Brain microvascular endothelial cell (primary cell): ENCODE measurements at regions not wholly inside any gene's neighbourhood (a gene's known extent, or its start where the extent isn't known, plus 50 kb on each side); places are given as distances from the start of the nearest gene placed in this dataset.

Source experiments
- DNase-seq: peaks from one replicate; pipeline ENCODE4 v3.0.0-alpha.2; 2020
- H3K27ac ChIP-seq: fragments of 250-450 bp; sonication (Bioruptor Pico); 2 replicates; pipeline ENCODE4 v1.5.1; 2020; ENCODE audit warnings: mild to moderate bottlenecking, moderate library complexity
- H3K27me3 ChIP-seq: fragments of 250-450 bp; sonication (Bioruptor Pico); replicated peaks from 2 replicates; pipeline ENCODE4 v1.5.1; 2020; ENCODE audit warnings: mild to moderate bottlenecking
- H3K36me3 ChIP-seq: fragments of 250-450 bp; sonication (Bioruptor Pico); replicated peaks from 2 replicates; pipeline ENCODE4 v1.5.1; 2020; ENCODE audit warnings: mild to moderate bottlenecking
- H3K4me3 ChIP-seq: 2 replicates; pipeline ENCODE4 v1.5.1; 2011; ENCODE audit warnings: low read depth, mild to moderate bottlenecking, control low read depth, low read length, moderate library complexity
- CTCF ChIP-seq: IDR thresholded peaks from 2 replicates; pipeline ENCODE4 v1.5.1; 2011; ENCODE audit warnings: low read depth, mild to moderate bottlenecking, moderate library complexity, low read length, control low read depth, inconsistent platforms; ENCODE audit errors: missing control alignments
- in situ Hi-C: cut with HindIII; loops from 2 replicates; pipeline ENCODE4 v1.10.0; 2017; ENCODE audit warnings: low sequenced_read_pairs, low pct_ligation_motif_present

- Histone ChIP-seq H3K36me3 (no peaks in the 10 kb centered on the region), H3K4me3 (no peak overlapping the region), H3K27ac (no peak overlapping the region), H3K27me3 (no peaks in the 10 kb centered on the region)
- TF ChIP-seq CTCF, result no peak
- in situ Hi-C loops, result no loop called here
- DNase-seq, result no peak
Measured at GRCh38 chr5:116695681-116696080, 121.1 kb upstream of the SEMA6A start.

DNA sequence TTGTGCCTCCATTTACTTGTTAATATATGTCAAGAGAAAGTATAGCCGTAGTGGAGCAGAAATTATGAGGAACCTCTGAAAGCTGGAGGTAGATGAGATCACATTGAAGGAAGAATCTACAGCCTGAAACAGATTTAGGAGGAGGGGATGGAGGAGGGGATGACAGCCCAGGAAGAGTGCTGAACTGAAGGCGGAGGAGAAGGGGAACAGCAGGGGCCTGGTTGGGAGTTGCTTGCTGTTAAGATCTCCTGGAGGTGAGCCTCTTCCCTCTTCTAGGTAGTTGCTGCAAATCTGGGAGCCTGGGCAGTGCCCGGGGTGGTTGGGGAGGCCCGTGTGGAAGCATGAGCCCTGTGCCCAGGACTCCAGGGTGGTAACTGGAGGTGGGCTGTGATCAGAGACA lies 111.8 kb upstream of the SEMA6A start:
- TF ChIP-seq CTCF, result no peak
- Histone ChIP-seq H3K36me3 (no peaks in the 10 kb centered on the region), H3K27me3 (no peaks in the 10 kb centered on the region), H3K27ac (no peak overlapping the region), H3K4me3 (no peak overlapping the region)
- DNase-seq, result no peak
- in situ Hi-C loops, result no loop called here

DNA sequence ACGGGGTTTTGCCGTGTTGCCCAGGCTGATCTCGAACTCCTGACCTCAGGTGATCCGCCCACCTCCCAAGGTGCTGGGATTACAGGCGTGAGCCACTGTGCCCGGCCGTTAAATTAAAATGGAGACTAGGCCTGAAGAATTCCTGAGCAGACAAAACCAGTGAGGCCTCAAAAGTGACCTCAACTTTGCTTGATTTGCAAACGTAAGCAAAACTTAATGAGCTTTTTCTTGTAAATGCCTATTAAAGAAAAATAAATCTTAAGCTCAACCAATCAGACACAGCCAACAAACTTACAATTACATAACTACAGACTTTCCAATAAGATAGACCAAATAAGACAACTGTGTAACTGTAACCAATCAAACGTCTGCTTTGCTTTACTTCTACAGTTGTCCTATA lies 111.3 kb upstream of the SEMA6A start:
- TF ChIP-seq CTCF, result no peak
- in situ Hi-C loops, result no loop called here
- Histone ChIP-seq H3K27ac (no peak overlapping the region), H3K27me3 (no peaks in the 10 kb centered on the region), H3K36me3 (no peaks in the 10 kb centered on the region), H3K4me3 (no peak overlapping the region)
- no peak for DNase-seq

DNA sequence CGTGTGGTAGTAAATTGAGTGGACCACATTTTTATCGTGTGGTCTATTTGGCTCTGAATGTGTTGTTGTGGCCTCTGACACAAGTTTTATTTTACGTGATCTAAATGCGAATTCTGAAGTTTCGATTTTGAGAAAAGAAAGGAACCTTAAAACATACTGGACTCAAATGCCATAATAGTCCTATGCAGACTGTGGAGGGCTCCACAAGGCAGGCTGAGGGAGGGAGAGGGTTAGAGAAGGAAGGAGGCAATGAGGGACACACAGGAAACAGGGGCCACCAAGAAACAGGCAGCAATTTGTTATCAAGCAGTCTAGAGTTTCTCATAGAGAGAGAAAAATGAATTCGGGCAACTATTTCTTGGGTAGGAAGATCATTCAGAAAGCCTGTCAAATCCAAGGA lies 110.4 kb upstream of the SEMA6A start:
- Histone ChIP-seq H3K4me3 (no peak overlapping the region), H3K36me3 (no peaks in the 10 kb centered on the region), H3K27me3 (no peaks in the 10 kb centered on the region), H3K27ac (no peak overlapping the region)
- in situ Hi-C loops, result no loop called here
- TF ChIP-seq CTCF, result no peak
- DNase-seq, result no peak

GRCh38 chr5:116681334-116682013 lies 106.9 kb upstream of the SEMA6A start:
- Histone ChIP-seq H3K4me3 (no peak overlapping the region), H3K27ac (no peak overlapping the region), H3K27me3 (no peaks in the 10 kb centered on the region), H3K36me3 (no peaks in the 10 kb centered on the region)
- DNase-seq, result no peak
- TF ChIP-seq CTCF, result no peak
- in situ Hi-C loops, result no loop called here

- H3K27me3 ChIP-seq, result no peaks in the 10 kb centered on the region
- TF ChIP-seq CTCF, result no peak
- H3K4me3 ChIP-seq, result no peak overlapping the region
- H3K27ac ChIP-seq, result no peak overlapping the region
- in situ Hi-C loops, result no loop called here
- no peaks in the 10 kb centered on the region for H3K36me3 ChIP-seq
- DNase-seq, result no peak
Measured at GRCh38 chr5:116675626-116675910, 100.9 kb upstream of the SEMA6A start.
